Common myeloid progenitor, CD34-positive (primary cell): ENCODE measurements at regions not wholly inside any gene's neighbourhood (a gene's known extent, or its start where the extent isn't known, plus 50 kb on each side); places are given as distances from the start of the nearest gene placed in this dataset.

Experiments
- CTCF ChIA-PET: fragments of 350-600 bp; sonication (Branson Sonifier 250); formaldehyde crosslinking; loops from one replicate; lab custom pipeline; 2021; ENCODE audit warnings: antibody characterized with exemption; lab: Charles Lee
- POLR2A ChIA-PET: fragments of 350-600 bp; sonication (Branson Sonifier 250); formaldehyde crosslinking; loops from one replicate; lab custom pipeline; 2021; ENCODE audit warnings: antibody characterized with exemption; lab: Charles Lee
- DNase-seq, 3 donors: peaks; one replicate each; pipeline versions ENCODE4 v3.0.0 to v3.0.0-alpha.2; 2013
- H3K27ac ChIP-seq, 2 experiments: 1 replicate in 1 of 2; 2 replicates in 1 of 2; pipeline ENCODE4 v1.7.0; 2013; ENCODE audit warnings: inconsistent platforms in 2 of 2, low read length in 2 of 2, mild to moderate bottlenecking in 2 of 2, low read depth in 1 of 2, moderate library complexity in 1 of 2; ENCODE audit not compliant: severe bottlenecking in 2 of 2, insufficient read depth in 1 of 2, poor library complexity in 1 of 2
- H3K27me3 ChIP-seq, 5 experiments: replicated peaks in 2 of 5; 1 replicate in 3 of 5; 2 replicates in 2 of 5; pipeline versions ENCODE4 v1.6.1 to v1.7.0; 2013; ENCODE audit warnings: low read length in 4 of 5, mild to moderate bottlenecking in 2 of 5, moderate library complexity in 2 of 5, inconsistent platforms in 1 of 5; ENCODE audit not compliant: insufficient read depth in 5 of 5, control insufficient read depth in 4 of 5
- H3K36me3 ChIP-seq, 4 experiments: 1 replicate in 2 of 4; 2 replicates in 2 of 4; pipeline versions ENCODE4 v1.6.1 to v1.7.0; 2013; ENCODE audit warnings: low read length in 3 of 4, control low read depth in 1 of 4, mild to moderate bottlenecking in 1 of 4; ENCODE audit not compliant: control insufficient read depth in 4 of 4, insufficient read depth in 4 of 4
- H3K4me1 ChIP-seq, 4 experiments: 1 replicate in 3 of 4; 2 replicates in 1 of 4; pipeline versions ENCODE4 v1.6.1 to v1.7.1; 2013; ENCODE audit warnings: low read length in 3 of 4, mild to moderate bottlenecking in 3 of 4, control low read depth in 1 of 4, inconsistent platforms in 1 of 4, moderate library complexity in 1 of 4; ENCODE audit not compliant: control insufficient read depth in 4 of 4, insufficient read depth in 4 of 4; ENCODE audit errors: control extremely low read depth in 1 of 4
- H3K4me3 ChIP-seq, 7 experiments: 1 replicate in 4 of 7; 2 replicates in 3 of 7; pipeline versions ENCODE4 v1.5.1 to v1.7.0; 2013; ENCODE audit warnings: mild to moderate bottlenecking in 7 of 7, low read length in 6 of 7, moderate library complexity in 6 of 7, inconsistent platforms in 2 of 7, low read depth in 2 of 7, control low read depth in 1 of 7; ENCODE audit not compliant: insufficient read depth in 4 of 7, control insufficient read depth in 1 of 7; ENCODE audit errors: extremely low read depth in 1 of 7
- H3K9me3 ChIP-seq, 5 experiments: 1 replicate in 4 of 5; 2 replicates in 1 of 5; pipeline versions ENCODE4 v1.6.1 to v1.7.1; 2013; ENCODE audit warnings: low read length in 4 of 5, mild to moderate bottlenecking in 2 of 5, inconsistent platforms in 1 of 5, low read depth in 1 of 5, moderate library complexity in 1 of 5; ENCODE audit not compliant: control insufficient read depth in 4 of 5, insufficient read depth in 2 of 5; ENCODE audit errors: control extremely low read depth in 1 of 5
- WGBS: methylation state at CpG from one replicate; pipeline ENCODE4 v1.1.5; 2013; ENCODE audit not compliant: insufficient coverage; 5-methylcytosine and 5-hydroxymethylcytosine counted together

GRCh38 chr4:180054291-180054690, 2188.9 kb upstream of the TENM3 start:
- DNase-seq = no peak
- WGBS = 72% methylated on average over 4 of the region's 4 CpGs
- no peaks in the 10 kb centered on the region for H3K9me3 ChIP-seq
- ChIA-PET CTCF (no interaction called here), POLR2A (no interaction called here)
- H3K4me3 ChIP-seq = no peak overlapping the region
- peaks cover 6 to 41% (median 28%) of the 10 kb centered on the region in 5 experiments for H3K27me3 ChIP-seq
- H3K27ac ChIP-seq = no peak overlapping the region
- H3K4me1 ChIP-seq = peaks cover 0 to 17% (median 13%) of the 10 kb centered on the region in 4 experiments
- H3K36me3 ChIP-seq = no peaks in the 10 kb centered on the region

- no peak overlapping the region for H3K27ac ChIP-seq
- CTCF ChIA-PET = interaction anchor here (0.6 kb wide), 1 partner anchor 381 kb away, joined by 3 read pairs; no protein-coding TSS in a partner anchor
- no peaks in the 10 kb centered on the region for H3K9me3 ChIP-seq
- H3K4me3 ChIP-seq = peak overlapping the region in 3 of 7 experiments; percentile 28 to 78 (median 76)
- peaks cover 17 to 70% (median 44%) of the 10 kb centered on the region in 5 experiments for H3K27me3 ChIP-seq
- peaks cover 0 to 22% (median 19%) of the 10 kb centered on the region in 4 experiments for H3K4me1 ChIP-seq
- no peaks in the 10 kb centered on the region for H3K36me3 ChIP-seq
- DNase-seq = peak in 2 of 3 donors; percentile 39 to 42
- 0% methylated on average over 4 of the region's 8 CpGs for WGBS
- POLR2A ChIA-PET = no interaction called here
Observed at GRCh38 chr4:180057299-180057721, 2185.9 kb upstream of the TENM3 start.

DNA sequence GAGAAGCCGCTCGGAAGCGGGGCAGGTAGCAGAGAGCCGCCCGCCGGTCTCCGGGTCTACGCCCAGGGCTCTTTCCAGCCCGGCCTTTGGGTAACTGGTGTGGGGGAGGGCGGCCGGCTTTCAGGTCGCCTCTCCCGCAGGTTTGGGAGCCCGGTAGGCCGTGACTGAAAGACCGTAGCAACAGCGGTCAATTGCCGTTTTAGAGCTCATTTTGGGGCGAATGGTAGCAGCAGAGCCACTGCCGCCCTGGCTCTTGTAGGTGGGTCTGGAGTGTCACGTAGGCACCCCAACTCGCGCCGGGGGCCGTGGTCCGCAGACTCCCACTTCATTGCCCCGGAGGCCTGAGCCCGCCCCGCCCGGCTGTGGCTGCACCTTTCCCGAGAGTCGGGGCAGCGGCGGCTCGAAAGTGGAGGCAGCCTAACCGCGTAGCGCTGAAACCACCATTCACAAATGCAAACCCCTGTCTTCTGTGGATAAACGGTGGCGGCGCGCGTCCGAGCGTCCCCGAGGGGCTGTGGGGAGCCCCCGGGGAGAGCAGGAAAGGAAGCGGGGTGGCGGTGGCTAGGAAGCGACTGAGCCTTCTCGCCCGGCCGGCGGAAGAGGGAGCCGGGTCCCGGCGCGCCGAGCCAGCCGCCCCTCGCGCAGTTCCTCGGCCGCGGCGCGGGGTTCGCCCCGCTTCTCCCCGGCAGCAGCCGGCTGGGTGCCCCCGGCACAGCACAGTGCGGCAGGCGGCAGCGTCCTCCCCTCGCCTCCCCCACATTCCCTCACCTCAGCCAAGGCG, 2185.1 kb upstream of the TENM3 start:
- Histone ChIP-seq H3K9me3 (no peaks in the 10 kb centered on the region), H3K27ac (no peak overlapping the region), H3K4me3 (peak overlapping the region; percentile 17 to 78 (median 60)), H3K4me1 (peaks cover 0 to 22% (median 19%) of the 10 kb centered on the region in 4 experiments), H3K27me3 (peaks cover 17 to 74% (median 45%) of the 10 kb centered on the region in 5 experiments), H3K36me3 (no peaks in the 10 kb centered on the region)
- ChIA-PET CTCF (interaction anchor here (0.6 kb wide), 1 partner anchor 380 kb away, joined by 3 read pairs; no protein-coding TSS in a partner anchor), POLR2A (no interaction called here)
- peak in 2 of 3 donors; percentile 43 to 55 for DNase-seq
- WGBS = under 1% methylated on average over 40 of the region's 77 CpGs

DNA sequence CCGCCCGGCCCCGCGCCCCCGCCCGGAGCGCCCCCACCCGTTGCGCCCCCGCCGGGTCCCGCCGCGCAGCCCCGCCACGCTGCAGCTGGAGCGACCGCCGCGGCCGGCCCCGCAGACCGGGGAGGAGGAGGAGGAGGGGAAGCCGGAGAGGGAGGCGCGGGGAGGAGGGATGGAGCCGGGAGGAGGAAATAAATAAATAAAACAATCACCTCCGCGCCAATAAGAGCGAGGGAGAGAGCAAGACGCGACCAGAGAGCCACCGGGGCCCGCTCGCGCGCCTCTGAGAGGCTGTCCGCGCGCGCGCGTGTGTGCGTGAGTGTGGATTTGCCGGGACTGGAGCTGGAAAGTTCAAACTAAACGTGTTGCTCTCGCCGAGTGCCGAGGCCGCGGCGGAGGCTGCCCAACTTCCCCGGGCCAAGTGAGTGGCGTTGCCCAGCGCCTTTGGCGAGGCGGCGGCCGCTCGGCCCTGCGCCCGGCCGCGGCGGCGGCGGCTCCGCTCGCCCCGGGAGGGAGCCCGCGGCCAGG, 2184.4 kb upstream of the TENM3 start:
- peak overlapping the region; percentile 49 to 78 (median 69) for H3K4me3 ChIP-seq
- DNase-seq = peak in 2 of 3 donors; percentile 43 to 55
- H3K27ac ChIP-seq = no peak overlapping the region
- POLR2A ChIA-PET = no interaction called here
- WGBS = under 1% methylated on average over 28 of the region's 72 CpGs
- CTCF ChIA-PET = no interaction called here
- H3K9me3 ChIP-seq = no peaks in the 10 kb centered on the region
- no peaks in the 10 kb centered on the region for H3K36me3 ChIP-seq
- H3K27me3 ChIP-seq = peaks cover 17 to 81% (median 46%) of the 10 kb centered on the region in 5 experiments
- peaks cover 0 to 22% (median 19%) of the 10 kb centered on the region in 4 experiments for H3K4me1 ChIP-seq

GRCh38 chr4:180059216-180059881, 2183.9 kb upstream of the TENM3 start:
- WGBS = 0% methylated on average over 40 of the region's 44 CpGs
- H3K27me3 ChIP-seq = peaks cover 15 to 80% (median 45%) of the 10 kb centered on the region in 5 experiments
- CTCF ChIA-PET = no interaction called here
- peak in 2 of 3 donors; percentile 45 to 60 for DNase-seq
- peaks cover 0 to 22% (median 19%) of the 10 kb centered on the region in 4 experiments for H3K4me1 ChIP-seq
- H3K36me3 ChIP-seq = no peaks in the 10 kb centered on the region
- POLR2A ChIA-PET = no interaction called here
- H3K4me3 ChIP-seq = peak overlapping the region; percentile 49 to 78 (median 69)
- H3K27ac ChIP-seq = no peak overlapping the region
- no peaks in the 10 kb centered on the region for H3K9me3 ChIP-seq

DNA sequence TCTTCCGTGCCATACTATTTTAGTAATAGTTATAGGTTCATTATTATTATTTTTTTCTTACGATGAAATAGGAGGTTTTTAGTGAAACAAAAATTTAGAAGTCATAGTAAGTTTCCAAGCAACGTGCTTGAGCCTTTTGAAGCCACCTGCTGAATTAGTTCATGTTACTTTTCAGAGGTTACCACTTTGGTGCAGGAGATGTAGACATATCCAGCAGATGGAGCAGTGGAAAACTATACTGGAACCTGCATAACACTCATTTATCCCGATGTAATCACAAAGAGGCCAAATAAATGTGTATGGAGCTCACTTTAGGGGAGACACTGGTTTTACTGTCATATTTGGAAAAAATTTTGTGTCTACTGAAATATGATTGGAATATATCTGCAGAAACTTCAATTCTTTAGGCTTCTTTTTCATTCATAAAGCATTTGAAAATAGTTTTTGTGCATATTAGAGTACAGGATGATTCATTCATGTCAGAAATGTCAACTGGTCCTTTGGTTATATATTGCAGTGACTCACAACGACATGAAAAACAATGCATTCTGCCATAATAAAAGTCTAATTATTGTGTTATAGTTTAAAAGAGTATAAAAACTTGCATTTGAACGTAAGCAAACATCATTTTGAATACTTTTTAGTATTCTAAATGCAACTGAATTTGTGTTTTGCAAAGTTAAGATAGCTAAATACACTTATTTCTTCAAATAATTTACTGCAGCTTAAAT, 2182.9 kb upstream of the TENM3 start:
- 10% methylated on average over 2 of the region's 6 CpGs for WGBS

More for the DNA sequence above, 2182.9 kb upstream of the TENM3 start:
- Histone ChIP-seq H3K27ac (no peak overlapping the region), H3K9me3 (no peaks in the 10 kb centered on the region), H3K36me3 (no peaks in the 10 kb centered on the region), H3K4me3 (peak overlapping the region in 1 of 7 experiments; percentile 58), H3K27me3 (peaks cover 15 to 82% (median 42%) of the 10 kb centered on the region in 5 experiments), H3K4me1 (peaks cover 0 to 22% (median 19%) of the 10 kb centered on the region in 4 experiments)
- POLR2A ChIA-PET = no interaction called here
- CTCF ChIA-PET = interaction anchor here (0.7 kb wide), 1 partner anchor 91 kb away, joined by 3 read pairs; no protein-coding TSS in a partner anchor
- peak in 2 of 3 donors; percentile 31 to 44 for DNase-seq
